ENCODE measurements at regions not wholly inside any gene's neighbourhood (a gene's known extent, or its start where the extent isn't known, plus 50 kb on each side); places are given as distances from the start of the nearest gene placed in this dataset.

- TF ChIP-seq CTCF (IDR thresholded peaks at IDR 0.05) = no peak
- Histone ChIP-seq H3K9me3 (no peaks in the 10 kb centered on the region), H3K4me1 (ENCODE audit: low read depth) (no peaks in the 10 kb centered on the region), H3K36me3 (ENCODE audit: low read depth) (no peaks in the 10 kb centered on the region), H3K4me3 (no peak overlapping the region)
- intact Hi-C loops (cut with DNase I, micrococcal nuclease) = no loop called here
- ATAC-seq (no peak), DNase-seq (no peak)
Observed at GRCh38 chr11:106177311-106177710, 99.8 kb downstream of the AASDHPPT start.

DNA sequence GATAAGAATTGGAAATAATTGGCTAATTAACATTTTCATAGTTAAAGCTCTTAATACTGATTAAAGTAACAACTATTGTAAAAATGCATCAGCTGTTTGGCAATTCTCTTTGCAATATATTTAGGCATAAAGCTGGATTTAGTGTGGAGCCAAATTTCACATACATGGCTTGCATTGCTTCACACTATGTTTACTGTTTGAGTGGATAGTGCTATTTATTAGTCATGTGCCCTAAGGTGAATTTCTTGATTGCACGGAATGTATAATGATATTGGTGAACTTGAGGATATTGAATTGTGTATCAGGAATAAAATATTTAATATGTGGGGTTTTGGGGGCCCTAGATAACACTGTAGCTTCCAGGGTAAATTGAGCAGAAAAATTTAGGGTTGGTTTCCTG is 100.9 kb downstream of the AASDHPPT start:
- DNase-seq = no peak
- Histone ChIP-seq H3K36me3 (ENCODE audit: low read depth) (no peaks in the 10 kb centered on the region), H3K9me3 (no peaks in the 10 kb centered on the region), H3K4me1 (ENCODE audit: low read depth) (no peaks in the 10 kb centered on the region), H3K4me3 (no peak overlapping the region)
- TF ChIP-seq CTCF (IDR thresholded peaks at IDR 0.05) = no peak
- ATAC-seq = no peak
- intact Hi-C loops (cut with DNase I, micrococcal nuclease) = no loop called here

DNA sequence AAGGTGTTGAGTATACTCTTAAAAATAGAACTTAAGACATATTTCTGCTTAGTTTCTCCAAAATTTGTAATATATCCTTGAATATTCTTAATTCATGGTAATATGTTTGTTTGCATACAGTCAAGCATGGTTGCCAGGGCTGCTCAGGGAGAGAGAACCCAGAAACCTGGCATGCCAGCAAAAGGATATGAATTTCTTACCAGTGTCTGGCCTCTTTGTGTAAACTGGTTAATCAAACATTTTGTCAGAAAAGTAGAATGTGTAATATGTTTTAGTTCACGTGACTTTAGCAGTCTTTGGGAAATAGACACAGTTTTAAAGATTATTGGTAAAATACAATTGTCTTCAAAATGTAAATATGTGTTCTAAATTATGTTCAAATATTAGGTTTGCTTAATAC is 101.6 kb downstream of the AASDHPPT start:
- ATAC-seq = no peak
- intact Hi-C loops (cut with DNase I, micrococcal nuclease) = no loop called here

DNA sequence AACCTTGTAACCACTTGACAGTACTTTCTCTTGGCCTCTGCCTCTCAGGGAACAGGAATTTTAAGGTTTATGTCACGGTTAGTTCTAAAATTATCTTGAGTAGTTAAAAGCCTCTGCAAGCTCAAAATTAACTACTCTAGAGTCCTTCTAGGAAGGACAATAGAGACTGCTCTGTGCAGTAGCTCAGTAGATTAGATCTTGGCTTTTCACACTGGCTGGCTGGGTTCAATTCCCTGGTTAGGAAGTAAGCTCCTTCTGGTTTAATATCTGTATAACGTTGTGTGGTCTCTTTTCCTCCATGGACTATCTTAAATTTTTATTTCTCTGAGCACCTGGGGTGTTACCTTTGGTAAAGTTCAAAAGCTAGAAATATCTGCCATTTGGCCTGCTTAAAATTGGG is 109.2 kb downstream of the AASDHPPT start:
- no peak for TF ChIP-seq CTCF (IDR thresholded peaks at IDR 0.05)
- no peaks in the 10 kb centered on the region for H3K36me3 ChIP-seq (ENCODE audit: low read depth)
- no peak overlapping the region for H3K4me3 ChIP-seq
- H3K4me1 ChIP-seq (ENCODE audit: low read depth) = no peaks in the 10 kb centered on the region
- DNase-seq (no peak), ATAC-seq (no peak)
- intact Hi-C loops (cut with DNase I, micrococcal nuclease) = no loop called here
- peaks cover 10% of the 10 kb centered on the region for H3K9me3 ChIP-seq

More for the DNA sequence above, 101.6 kb downstream of the AASDHPPT start:
- Histone ChIP-seq H3K4me3 (no peak overlapping the region), H3K4me1 (ENCODE audit: low read depth) (no peaks in the 10 kb centered on the region), H3K9me3 (no peaks in the 10 kb centered on the region), H3K36me3 (ENCODE audit: low read depth) (no peaks in the 10 kb centered on the region)
- TF ChIP-seq CTCF (IDR thresholded peaks at IDR 0.05) = no peak
- no peak for DNase-seq

DNA sequence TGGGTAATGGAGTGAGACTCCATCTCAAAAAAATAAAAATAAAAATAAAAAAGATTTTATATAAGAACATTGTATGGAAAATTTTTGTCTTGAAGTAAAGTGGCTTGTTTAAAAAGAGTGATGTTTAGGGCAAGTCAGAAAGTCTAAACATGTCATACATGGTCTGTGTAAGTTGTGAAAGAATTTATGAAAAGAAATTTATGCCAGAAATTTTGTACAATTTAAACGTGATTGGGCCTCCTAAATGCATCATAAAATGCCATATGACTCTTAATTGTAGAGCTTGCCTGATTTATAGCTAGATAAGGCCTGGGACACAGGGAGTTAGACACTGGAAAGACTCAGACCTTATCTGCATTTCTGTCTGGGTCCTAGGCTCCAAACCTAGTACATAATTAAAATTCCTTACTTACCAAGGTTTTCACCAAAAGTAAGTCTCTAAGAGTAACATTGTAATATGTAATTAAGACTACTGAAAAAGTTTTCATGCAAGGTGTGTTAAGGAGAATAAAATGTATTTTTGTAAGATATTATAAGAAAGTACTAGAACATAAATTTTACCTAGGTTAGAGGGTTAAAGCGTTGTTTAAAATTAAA is 110.5 kb downstream of the AASDHPPT start:
- intact Hi-C loops (cut with DNase I, micrococcal nuclease) = no loop called here
- Histone ChIP-seq H3K4me1 (ENCODE audit: low read depth) (no peaks in the 10 kb centered on the region), H3K4me3 (no peak overlapping the region), H3K36me3 (ENCODE audit: low read depth) (no peaks in the 10 kb centered on the region), H3K9me3 (peaks cover 10% of the 10 kb centered on the region)
- DNase-seq (no peak), ATAC-seq (no peak)
- no peak for TF ChIP-seq CTCF (IDR thresholded peaks at IDR 0.05)

DNA sequence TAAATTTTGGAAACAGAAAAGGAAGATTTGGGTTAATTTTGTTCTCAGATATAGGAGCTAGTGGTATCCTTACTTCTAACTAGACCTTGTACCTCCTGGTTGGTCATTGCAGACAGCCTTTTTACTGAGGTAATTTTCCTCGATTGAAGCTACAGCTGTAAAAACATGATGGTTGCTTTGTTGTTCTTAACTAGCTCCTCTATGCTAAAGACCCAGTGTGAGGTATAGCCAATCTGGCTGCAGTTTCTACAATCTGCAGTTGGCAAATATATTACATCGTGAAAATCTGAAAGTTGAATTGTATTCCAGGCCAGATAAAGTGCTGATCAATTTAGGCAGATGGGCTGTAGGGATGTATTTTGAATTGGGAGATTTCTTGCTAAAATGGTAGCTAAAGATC is 116.5 kb downstream of the AASDHPPT start:
- DNase-seq (no peak), ATAC-seq (no peak)
- intact Hi-C loops (cut with DNase I, micrococcal nuclease) = no loop called here
- no peaks in the 10 kb centered on the region for H3K4me1 ChIP-seq (ENCODE audit: low read depth)
- H3K36me3 ChIP-seq (ENCODE audit: low read depth) = no peaks in the 10 kb centered on the region
- no peak overlapping the region for H3K4me3 ChIP-seq
- no peaks in the 10 kb centered on the region for H3K9me3 ChIP-seq
- no peak for TF ChIP-seq CTCF (IDR thresholded peaks at IDR 0.05)

All from mucosa of descending colon (tissue), 3 donors.